Astrocyte (in vitro differentiated cells and primary cell): ENCODE measurements at regions not wholly inside any gene's neighbourhood (a gene's known extent, or its start where the extent isn't known, plus 50 kb on each side); places are given as distances from the start of the nearest gene placed in this dataset.

Experiments
- EZH2 ChIP-seq: IDR thresholded peaks from 2 replicates; pipeline ENCODE4 v1.6.1; 2012; ENCODE audit warnings: mild to moderate bottlenecking, low read length, inconsistent platforms; ENCODE audit not compliant: insufficient read depth
- TF ChIP-seq, protein P1 (sequence below): IDR thresholded peaks from 2 replicates; pipeline ENCODE4 v1.5.1; 2011; ENCODE audit warnings: low read depth, mild to moderate bottlenecking, inconsistent platforms, low read length, moderate library complexity; ENCODE audit not compliant: insufficient read depth

GRCh38 chr3:153038779-153039178, 123.2 kb upstream of the RAP2B start:
- TF ChIP-seq, protein P1, sequence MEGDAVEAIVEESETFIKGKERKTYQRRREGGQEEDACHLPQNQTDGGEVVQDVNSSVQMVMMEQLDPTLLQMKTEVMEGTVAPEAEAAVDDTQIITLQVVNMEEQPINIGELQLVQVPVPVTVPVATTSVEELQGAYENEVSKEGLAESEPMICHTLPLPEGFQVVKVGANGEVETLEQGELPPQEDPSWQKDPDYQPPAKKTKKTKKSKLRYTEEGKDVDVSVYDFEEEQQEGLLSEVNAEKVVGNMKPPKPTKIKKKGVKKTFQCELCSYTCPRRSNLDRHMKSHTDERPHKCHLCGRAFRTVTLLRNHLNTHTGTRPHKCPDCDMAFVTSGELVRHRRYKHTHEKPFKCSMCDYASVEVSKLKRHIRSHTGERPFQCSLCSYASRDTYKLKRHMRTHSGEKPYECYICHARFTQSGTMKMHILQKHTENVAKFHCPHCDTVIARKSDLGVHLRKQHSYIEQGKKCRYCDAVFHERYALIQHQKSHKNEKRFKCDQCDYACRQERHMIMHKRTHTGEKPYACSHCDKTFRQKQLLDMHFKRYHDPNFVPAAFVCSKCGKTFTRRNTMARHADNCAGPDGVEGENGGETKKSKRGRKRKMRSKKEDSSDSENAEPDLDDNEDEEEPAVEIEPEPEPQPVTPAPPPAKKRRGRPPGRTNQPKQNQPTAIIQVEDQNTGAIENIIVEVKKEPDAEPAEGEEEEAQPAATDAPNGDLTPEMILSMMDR: no peak
- no peak for TF ChIP-seq EZH2
